NOMO-1 treated with DMSO at 0.1 percent for 48 hours (cell line): ENCODE measurements at regions not wholly inside any gene's neighbourhood (a gene's known extent, or its start where the extent isn't known, plus 50 kb on each side); places are given as distances from the start of the nearest gene placed in this dataset.

Experiments used
- DNase-seq: peaks from one replicate; lab custom pipeline; 2025; ENCODE audit not compliant: unreplicated experiment; lab: John Stamatoyannopoulos, UW

GRCh38 chr21:15233611-15234010 is 168.8 kb upstream of the NRIP1 start:
- no peak for DNase-seq

- no peak for DNase-seq
Measured at GRCh38 chr21:15236111-15236510, 171.3 kb upstream of the NRIP1 start.

GRCh38 chr21:15240848-15241247 is 176.0 kb upstream of the NRIP1 start:
- DNase-seq: no peak

GRCh38 chr21:15241997-15242736 is 177.4 kb upstream of the NRIP1 start:
- no peak for DNase-seq

GRCh38 chr21:15242906-15243305 is 178.1 kb upstream of the NRIP1 start:
- DNase-seq: no peak

GRCh38 chr21:15243406-15243805 is 178.6 kb upstream of the NRIP1 start:
- no peak for DNase-seq

- DNase-seq: no peak
Measured at GRCh38 chr21:15247613-15248012, 182.8 kb upstream of the NRIP1 start.

- no peak for DNase-seq
Measured at GRCh38 chr21:15249285-15249993, 184.6 kb upstream of the NRIP1 start.

GRCh38 chr21:15250384-15250783 is 185.6 kb upstream of the NRIP1 start:
- DNase-seq: no peak

- peak; percentile 10 for DNase-seq
Measured at GRCh38 chr21:15252431-15252830, 187.6 kb upstream of the NRIP1 start.

GRCh38 chr21:15254111-15254510 is 189.3 kb upstream of the NRIP1 start:
- no peak for DNase-seq

GRCh38 chr21:15255261-15255660 is 190.5 kb upstream of the NRIP1 start:
- DNase-seq: peak; percentile 34

GRCh38 chr21:15255763-15256162 is 191.0 kb upstream of the NRIP1 start:
- no peak for DNase-seq

GRCh38 chr21:15256996-15257395 is 192.2 kb upstream of the NRIP1 start:
- DNase-seq: no peak

- no peak for DNase-seq
Measured at GRCh38 chr21:15257646-15258045, 192.8 kb upstream of the NRIP1 start.

- DNase-seq: no peak
Measured at GRCh38 chr21:15259824-15260223, 195.0 kb upstream of the NRIP1 start.

GRCh38 chr21:15260604-15261003 is 195.8 kb upstream of the NRIP1 start:
- no peak for DNase-seq

- DNase-seq: no peak
Measured at GRCh38 chr21:15264084-15264665, 199.4 kb upstream of the NRIP1 start.

- DNase-seq: no peak
Measured at GRCh38 chr21:15272171-15272570, 207.4 kb upstream of the NRIP1 start.

- DNase-seq: no peak
Measured at GRCh38 chr21:15272591-15272990, 207.8 kb upstream of the NRIP1 start.

GRCh38 chr21:15273244-15273643 is 208.4 kb upstream of the NRIP1 start:
- DNase-seq: no peak
